ENCODE measurements at regions not wholly inside any gene's neighbourhood (a gene's known extent, or its start where the extent isn't known, plus 50 kb on each side); places are given as distances from the start of the nearest gene placed in this dataset.
"Not testable (repeated sequence)": the region's sequence is repeated elsewhere in the genome, so short reads cannot be mapped to it uniquely, and the experiment has no call there.

- TF ChIP-seq POLR2A (IDR thresholded peaks at IDR 0.05) (no peak), POLR2AphosphoS5 (IDR thresholded peaks at IDR 0.05) (no peak), CTCF (IDR thresholded peaks at IDR 0.05) (no peak)
- DNase-seq (ENCODE audit: low spot score): no peak
- H3K4me3 ChIP-seq: no peak overlapping the region
Observed at GRCh38 chr3:153567011-153567410, 405.0 kb downstream of the RAP2B start.

DNA sequence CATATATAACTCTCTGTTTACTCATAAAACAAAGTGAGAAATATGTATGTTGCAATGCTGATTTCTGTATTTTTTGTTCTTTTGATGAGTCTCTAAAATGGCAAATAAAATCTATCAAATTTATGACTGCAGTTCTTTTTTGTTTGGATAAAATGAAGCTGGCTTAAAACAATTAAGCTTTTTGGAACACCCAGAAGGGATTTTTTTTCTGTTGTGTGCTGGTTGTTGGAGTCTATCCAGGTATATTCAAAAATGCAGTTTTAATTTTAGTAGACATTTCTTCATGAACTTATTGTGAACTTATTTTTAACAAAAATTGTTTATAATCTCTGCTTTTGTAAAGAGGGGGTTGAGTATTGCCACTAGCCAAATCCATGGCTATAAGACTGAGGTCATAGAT lies 405.5 kb downstream of the RAP2B start:
- no peak for DNase-seq (ENCODE audit: low spot score)
- H3K27me3 ChIP-seq (replicated peaks; ENCODE audit: insufficient read depth): no peaks in the 10 kb centered on the region
- intact Hi-C loops (cut with DNase I): no loop called here

More at GRCh38 chr3:153567011-153567410, 405.0 kb downstream of the RAP2B start:
- no peaks in the 10 kb centered on the region for H3K27me3 ChIP-seq (replicated peaks; ENCODE audit: insufficient read depth)
- H3K9me3 ChIP-seq: no peaks in the 10 kb centered on the region
- no peaks in the 10 kb centered on the region for H3K36me3 ChIP-seq
- no peak overlapping the region for H3K27ac ChIP-seq
- 49% methylated on average over 1 of the region's 1 CpG for WGBS
- intact Hi-C loops (cut with DNase I): no loop called here
- H3K4me1 ChIP-seq (replicated peaks): no peaks in the 10 kb centered on the region

DNA sequence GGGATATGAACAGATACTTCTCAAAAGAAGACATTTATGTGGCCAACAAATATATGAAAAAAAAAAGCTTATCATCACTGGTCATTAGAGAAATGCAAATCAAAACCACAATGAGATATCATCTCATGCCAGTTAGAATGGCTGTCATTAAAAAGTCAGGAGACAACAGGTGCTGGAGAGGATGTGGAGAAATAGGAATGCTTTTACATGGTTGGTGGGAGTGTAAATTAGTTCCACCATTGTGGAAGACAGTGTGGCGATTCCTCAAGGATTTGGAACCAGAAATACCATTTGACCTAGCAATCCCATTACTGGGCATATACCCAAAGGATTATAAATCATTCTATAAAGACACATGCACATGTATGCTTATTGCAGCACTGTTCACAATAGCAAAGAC lies 408.5 kb downstream of the RAP2B start:
- WGBS: 71% methylated on average over 1 of the region's 1 CpG

More for the DNA sequence above, 405.5 kb downstream of the RAP2B start:
- Histone ChIP-seq H3K36me3 (no peaks in the 10 kb centered on the region), H3K4me1 (replicated peaks) (no peaks in the 10 kb centered on the region), H3K9me3 (no peaks in the 10 kb centered on the region), H3K4me3 (no peak overlapping the region), H3K27ac (no peak overlapping the region)
- TF ChIP-seq POLR2A (IDR thresholded peaks at IDR 0.05): no peak
- no peak for TF ChIP-seq POLR2AphosphoS5 (IDR thresholded peaks at IDR 0.05)
- TF ChIP-seq CTCF (IDR thresholded peaks at IDR 0.05): no peak

DNA sequence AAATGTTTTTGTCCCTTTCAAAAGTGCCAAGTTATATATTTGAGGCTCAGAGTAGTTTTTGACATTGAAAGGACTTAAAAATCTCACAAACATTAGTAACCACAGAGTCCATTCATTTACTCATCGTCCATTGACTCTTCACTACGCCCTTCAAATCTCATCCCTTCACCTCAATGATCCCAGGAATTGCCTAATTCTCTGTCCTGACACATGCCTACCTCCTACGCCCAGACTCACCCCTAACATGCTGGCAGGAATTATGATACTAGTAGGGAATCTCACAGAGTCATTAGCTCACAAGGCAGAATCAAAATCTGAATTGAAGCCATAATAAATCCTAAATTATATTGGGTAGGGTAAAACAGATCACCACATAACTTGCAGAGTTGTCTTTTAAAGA lies 410.1 kb downstream of the RAP2B start:
- intact Hi-C loops (cut with DNase I): no loop called here
- no peaks in the 10 kb centered on the region for H3K4me1 ChIP-seq (replicated peaks)

More for the DNA sequence above, 408.5 kb downstream of the RAP2B start:
- H3K9me3 ChIP-seq; H3K27ac ChIP-seq; H3K36me3 ChIP-seq; H3K4me3 ChIP-seq; intact Hi-C loops (cut with DNase I); H3K27me3 ChIP-seq (replicated peaks; ENCODE audit: insufficient read depth); H3K4me1 ChIP-seq (replicated peaks); DNase-seq (ENCODE audit: low spot score): not testable (repeated sequence)

GRCh38 chr3:153572654-153573053 lies 410.6 kb downstream of the RAP2B start:
- no peak for DNase-seq (ENCODE audit: low spot score)
- H3K4me3 ChIP-seq: no peak overlapping the region
- 73% methylated on average over 2 of the region's 2 CpGs for WGBS
- H3K27ac ChIP-seq: no peak overlapping the region
- H3K36me3 ChIP-seq: no peaks in the 10 kb centered on the region
- no peaks in the 10 kb centered on the region for H3K9me3 ChIP-seq
- H3K27me3 ChIP-seq (replicated peaks; ENCODE audit: insufficient read depth): no peaks in the 10 kb centered on the region
- intact Hi-C loops (cut with DNase I): no loop called here
- H3K4me1 ChIP-seq (replicated peaks): no peaks in the 10 kb centered on the region
- TF ChIP-seq POLR2A (IDR thresholded peaks at IDR 0.05) (no peak), POLR2AphosphoS5 (IDR thresholded peaks at IDR 0.05) (no peak), CTCF (IDR thresholded peaks at IDR 0.05) (no peak)

More for the DNA sequence above, 410.1 kb downstream of the RAP2B start:
- no peaks in the 10 kb centered on the region for H3K27me3 ChIP-seq (replicated peaks; ENCODE audit: insufficient read depth)
- no peak overlapping the region for H3K27ac ChIP-seq
- DNase-seq (ENCODE audit: low spot score): no peak
- no peak overlapping the region for H3K4me3 ChIP-seq
- TF ChIP-seq CTCF (IDR thresholded peaks at IDR 0.05) (no peak), POLR2A (IDR thresholded peaks at IDR 0.05) (no peak), POLR2AphosphoS5 (IDR thresholded peaks at IDR 0.05) (no peak)
- no peaks in the 10 kb centered on the region for H3K9me3 ChIP-seq
- WGBS: 93% methylated on average over 3 of the region's 3 CpGs
- H3K36me3 ChIP-seq: no peaks in the 10 kb centered on the region
